Stimulated activated memory B cell treated with anti-CD40 and anti-IgM and Interleukin-4, amounts not matched to agents 10 μg/mL and 1 μg/mL and 100 μg/mL, for 72 hours (primary cell): ENCODE measurements at regions not wholly inside any gene's neighbourhood (a gene's known extent, or its start where the extent isn't known, plus 50 kb on each side); places are given as distances from the start of the nearest gene placed in this dataset.
A peak's percentile ranks its signal among the peaks of the same experiment; 100 is the strongest.
"Not testable (repeated sequence)": the region's sequence is repeated elsewhere in the genome, so short reads cannot be mapped to it uniquely, and the experiment has no call there.

Source experiments
- ATAC-seq: fragments of 150-1000 bp; cut with Tn5 transposase; 2 replicates; pipeline ENCODE4 v1.10.0; 2021
- H3K27ac Mint-ChIP-seq: one replicate; pipeline ENCODE4 v1.8.0; 2022; ENCODE audit warnings: mild to moderate bottlenecking, mixed read lengths
- H3K27me3 Mint-ChIP-seq: one replicate; pipeline ENCODE4 v1.8.0; 2022; ENCODE audit warnings: mixed read lengths
- H3K36me3 Mint-ChIP-seq: one replicate; pipeline ENCODE4 v1.8.0; 2022; ENCODE audit warnings: mixed read lengths
- H3K4me1 Mint-ChIP-seq: one replicate; pipeline ENCODE4 v1.8.0; 2022; ENCODE audit warnings: mixed read lengths
- H3K4me3 Mint-ChIP-seq: one replicate; pipeline ENCODE4 v1.8.0; 2022; ENCODE audit warnings: mild to moderate bottlenecking, moderate library complexity, mixed read lengths
- H3K9me3 Mint-ChIP-seq: one replicate; pipeline ENCODE4 v1.8.0; 2022; ENCODE audit warnings: mixed read lengths

- Mint-ChIP-seq H3K27me3 (no peaks in the 10 kb centered on the region), H3K36me3 (no peaks in the 10 kb centered on the region), H3K9me3 (no peaks in the 10 kb centered on the region), H3K4me3 (no peak overlapping the region), H3K27ac (no peak overlapping the region), H3K4me1 (peaks cover 44% of the 10 kb centered on the region)
- ATAC-seq, result no peak
Observed at GRCh38 chr4:14155803-14156202, 528.3 kb upstream of the BOD1L1 start.

- no peak for ATAC-seq
- no peaks in the 10 kb centered on the region for H3K36me3 Mint-ChIP-seq
- no peaks in the 10 kb centered on the region for H3K9me3 Mint-ChIP-seq
- peaks cover 41% of the 10 kb centered on the region for H3K4me1 Mint-ChIP-seq
- no peak overlapping the region for H3K4me3 Mint-ChIP-seq
- H3K27me3 Mint-ChIP-seq, result no peaks in the 10 kb centered on the region
- peak overlapping the region; percentile 45 for H3K27ac Mint-ChIP-seq
Observed at GRCh38 chr4:14157262-14157661, 529.7 kb upstream of the BOD1L1 start.

GRCh38 chr4:14165222-14165920, 537.8 kb upstream of the BOD1L1 start:
- Mint-ChIP-seq H3K9me3 (no peaks in the 10 kb centered on the region), H3K4me3 (peak overlapping the region; percentile 67), H3K27ac (peak overlapping the region; percentile 77), H3K36me3 (no peaks in the 10 kb centered on the region), H3K27me3 (no peaks in the 10 kb centered on the region), H3K4me1 (peaks cover 34% of the 10 kb centered on the region)
- peak; percentile 99 for ATAC-seq

- peaks cover 57% of the 10 kb centered on the region for H3K4me1 Mint-ChIP-seq
- no peaks in the 10 kb centered on the region for H3K9me3 Mint-ChIP-seq
- H3K27me3 Mint-ChIP-seq, result no peaks in the 10 kb centered on the region
- no peaks in the 10 kb centered on the region for H3K36me3 Mint-ChIP-seq
- peak overlapping the region; percentile 47 for H3K4me3 Mint-ChIP-seq
- peak overlapping the region; percentile 40 for H3K27ac Mint-ChIP-seq
- no peak for ATAC-seq
Observed at GRCh38 chr4:14167876-14168510, 540.5 kb upstream of the BOD1L1 start.

GRCh38 chr4:14168919-14169318, 541.4 kb upstream of the BOD1L1 start:
- Mint-ChIP-seq H3K27ac (peak overlapping the region; percentile 34), H3K4me1 (peaks cover 60% of the 10 kb centered on the region), H3K9me3 (no peaks in the 10 kb centered on the region), H3K4me3 (no peak overlapping the region), H3K36me3 (no peaks in the 10 kb centered on the region), H3K27me3 (no peaks in the 10 kb centered on the region)
- peak; percentile 60 for ATAC-seq

- Mint-ChIP-seq H3K4me3 (no peak overlapping the region), H3K27me3 (no peaks in the 10 kb centered on the region), H3K27ac (peak overlapping the region; percentile 38), H3K36me3 (no peaks in the 10 kb centered on the region), H3K4me1 (peaks cover 65% of the 10 kb centered on the region), H3K9me3 (no peaks in the 10 kb centered on the region)
- no peak for ATAC-seq
Observed at GRCh38 chr4:14169460-14169859, 541.9 kb upstream of the BOD1L1 start.

- H3K36me3 Mint-ChIP-seq, H3K4me3 Mint-ChIP-seq, H3K9me3 Mint-ChIP-seq, H3K27me3 Mint-ChIP-seq, ATAC-seq: not testable (repeated sequence)
- Mint-ChIP-seq H3K4me1 (peaks cover 69% of the 10 kb centered on the region), H3K27ac (peak overlapping the region; percentile 38)
Observed at GRCh38 chr4:14169940-14170339, 542.4 kb upstream of the BOD1L1 start.

GRCh38 chr4:14176613-14177012, 549.1 kb upstream of the BOD1L1 start:
- H3K27me3 Mint-ChIP-seq, result no peaks in the 10 kb centered on the region
- H3K27ac Mint-ChIP-seq, result peak overlapping the region; percentile 86
- H3K36me3 Mint-ChIP-seq, result no peaks in the 10 kb centered on the region
- H3K4me3 Mint-ChIP-seq, result no peak overlapping the region
- H3K9me3 Mint-ChIP-seq, result no peaks in the 10 kb centered on the region
- ATAC-seq, result no peak
- peaks cover 83% of the 10 kb centered on the region for H3K4me1 Mint-ChIP-seq

- Mint-ChIP-seq H3K9me3 (no peaks in the 10 kb centered on the region), H3K4me3 (peak overlapping the region; percentile 58), H3K27ac (peak overlapping the region; percentile 86), H3K27me3 (no peaks in the 10 kb centered on the region), H3K36me3 (no peaks in the 10 kb centered on the region), H3K4me1 (peaks cover 85% of the 10 kb centered on the region)
- ATAC-seq, result peak; percentile 96
Observed at GRCh38 chr4:14177987-14178386, 550.5 kb upstream of the BOD1L1 start.

GRCh38 chr4:14178421-14178820, 550.9 kb upstream of the BOD1L1 start:
- Mint-ChIP-seq H3K4me1 (peaks cover 88% of the 10 kb centered on the region), H3K4me3 (peak overlapping the region; percentile 58), H3K27ac (peak overlapping the region; percentile 86)

GRCh38 chr4:14180166-14180565, 552.6 kb upstream of the BOD1L1 start:
- Mint-ChIP-seq H3K4me3 (no peak overlapping the region), H3K27me3 (no peaks in the 10 kb centered on the region), H3K9me3 (no peaks in the 10 kb centered on the region), H3K4me1 (peaks cover 88% of the 10 kb centered on the region), H3K27ac (peak overlapping the region; percentile 86), H3K36me3 (no peaks in the 10 kb centered on the region)
- ATAC-seq, result no peak

More at GRCh38 chr4:14178421-14178820, 550.9 kb upstream of the BOD1L1 start:
- Mint-ChIP-seq H3K36me3 (no peaks in the 10 kb centered on the region), H3K9me3 (no peaks in the 10 kb centered on the region), H3K27me3 (no peaks in the 10 kb centered on the region)
- ATAC-seq, result peak; percentile 84

- peak overlapping the region; percentile 86 for H3K27ac Mint-ChIP-seq
- ATAC-seq, result no peak
- H3K27me3 Mint-ChIP-seq, result no peaks in the 10 kb centered on the region
- H3K9me3 Mint-ChIP-seq, result no peaks in the 10 kb centered on the region
- H3K4me1 Mint-ChIP-seq, result peaks cover 88% of the 10 kb centered on the region
- H3K36me3 Mint-ChIP-seq, result no peaks in the 10 kb centered on the region
- no peak overlapping the region for H3K4me3 Mint-ChIP-seq
Observed at GRCh38 chr4:14180983-14181601, 553.6 kb upstream of the BOD1L1 start.

- H3K27ac Mint-ChIP-seq, result peak overlapping the region; percentile 86
- no peak for ATAC-seq
- no peaks in the 10 kb centered on the region for H3K27me3 Mint-ChIP-seq
- H3K4me1 Mint-ChIP-seq, result peaks cover 93% of the 10 kb centered on the region
- no peaks in the 10 kb centered on the region for H3K9me3 Mint-ChIP-seq
- H3K36me3 Mint-ChIP-seq, result no peaks in the 10 kb centered on the region
- peak overlapping the region; percentile 14 for H3K4me3 Mint-ChIP-seq
Observed at GRCh38 chr4:14182148-14182547, 554.6 kb upstream of the BOD1L1 start.

GRCh38 chr4:14184265-14184664, 556.7 kb upstream of the BOD1L1 start:
- H3K9me3 Mint-ChIP-seq, result peaks cover 2% of the 10 kb centered on the region
- H3K4me1 Mint-ChIP-seq, result peaks cover 87% of the 10 kb centered on the region
- peak overlapping the region; percentile 33 for H3K27ac Mint-ChIP-seq
- no peaks in the 10 kb centered on the region for H3K27me3 Mint-ChIP-seq
- H3K4me3 Mint-ChIP-seq, result no peak overlapping the region
- peaks cover 6% of the 10 kb centered on the region for H3K36me3 Mint-ChIP-seq
- no peak for ATAC-seq

GRCh38 chr4:14184767-14185166, 557.2 kb upstream of the BOD1L1 start:
- no peak for ATAC-seq
- Mint-ChIP-seq H3K4me1 (peaks cover 82% of the 10 kb centered on the region), H3K27me3 (no peaks in the 10 kb centered on the region), H3K9me3 (peaks cover 2% of the 10 kb centered on the region), H3K36me3 (peaks cover 6% of the 10 kb centered on the region), H3K27ac (peak overlapping the region; percentile 33), H3K4me3 (no peak overlapping the region)

GRCh38 chr4:14188214-14188613, 560.7 kb upstream of the BOD1L1 start:
- Mint-ChIP-seq H3K36me3 (peaks cover 6% of the 10 kb centered on the region), H3K9me3 (peaks cover 5% of the 10 kb centered on the region), H3K27me3 (no peaks in the 10 kb centered on the region), H3K27ac (no peak overlapping the region), H3K4me1 (peaks cover 47% of the 10 kb centered on the region), H3K4me3 (peak overlapping the region; percentile 50)
- no peak for ATAC-seq
